ENCODE measurements at regions not wholly inside any gene's neighbourhood (a gene's known extent, or its start where the extent isn't known, plus 50 kb on each side); places are given as distances from the start of the nearest gene placed in this dataset.

DNA sequence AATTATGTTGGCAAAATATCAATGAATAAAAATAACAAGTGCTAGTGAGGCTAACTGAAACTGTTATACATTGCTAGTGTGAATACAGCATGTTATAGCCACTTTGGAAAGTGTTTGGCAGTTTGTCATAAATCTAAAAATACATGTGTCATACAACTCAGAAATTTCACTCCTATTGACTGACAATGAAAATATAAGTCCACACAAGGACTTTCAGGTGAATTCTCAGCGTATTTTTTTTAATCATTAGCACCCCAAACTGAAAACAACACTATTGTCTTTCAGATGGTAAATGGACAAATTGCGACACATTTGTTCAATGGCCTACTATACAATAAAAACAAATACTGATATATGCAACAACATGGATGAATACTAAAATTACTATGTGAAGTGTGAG, 884.8 kb downstream of the TRIB2 start:
- CTCF ChIA-PET (ENCODE audit: low intra/inter-chr PET ratio), result no interaction called here
- BruUV-seq (replicated peaks), result no TSS peak

More for the DNA sequence above, 884.8 kb downstream of the TRIB2 start:
- Histone ChIP-seq H3K27me3 (ENCODE audit: control insufficient read depth in 2 of 2, insufficient read depth in 2 of 2, low read length in 2 of 2) (no peaks in the 10 kb centered on the region), H3K9ac (ENCODE audit: insufficient read depth in 1 of 2, low read depth in 2 of 2, low read length in 2 of 2) (no peak overlapping the region), H4K20me1 (replicated peaks; ENCODE audit: control insufficient read depth, insufficient read depth, low read length) (no peaks in the 10 kb centered on the region), H3K4me1 (replicated peaks in 1 of 2; ENCODE audit: control insufficient read depth in 2 of 2, insufficient read depth in 2 of 2, low read length in 2 of 2) (no peaks in the 10 kb centered on the region), H3K9me3 (replicated peaks; ENCODE audit: control insufficient read depth, insufficient read depth, low read depth, low read length) (no peaks in the 10 kb centered on the region), H3K79me2 (ENCODE audit: control insufficient read depth, insufficient read depth, low read length) (no peaks in the 10 kb centered on the region), H2AFZ (ENCODE audit: low read depth, low read length) (no peak overlapping the region), H3K4me2 (ENCODE audit: insufficient read depth, low read length) (no peak overlapping the region), H3K4me3 (no peak overlapping the region), H3K36me3 (ENCODE audit: control insufficient read depth, insufficient read depth, low read length) (no peaks in the 10 kb centered on the region), H3K9me1 (ENCODE audit: control insufficient read depth, insufficient read depth, low read length) (no peaks in the 10 kb centered on the region), H3K27ac (ENCODE audit: extremely low read depth, low read depth, low read length) (no peak overlapping the region)
- POLR2A ChIA-PET, result no interaction called here
- no peak for ATAC-seq
- no peak for FAIRE-seq
- TF ChIP-seq RNF2 (IDR thresholded peaks at IDR 0.05), result no peak
- no peak for TF ChIP-seq MTA1 (IDR thresholded peaks at IDR 0.05; ENCODE audit: borderline replicate concordance)
- TF ChIP-seq ARID1B (IDR thresholded peaks at IDR 0.05), result no peak
- TF ChIP-seq ZBTB7A (IDR thresholded peaks at IDR 0.05; ENCODE audit: borderline replicate concordance, control insufficient read depth, low read depth, low read length), result no peak
- TF ChIP-seq, protein P1, sequence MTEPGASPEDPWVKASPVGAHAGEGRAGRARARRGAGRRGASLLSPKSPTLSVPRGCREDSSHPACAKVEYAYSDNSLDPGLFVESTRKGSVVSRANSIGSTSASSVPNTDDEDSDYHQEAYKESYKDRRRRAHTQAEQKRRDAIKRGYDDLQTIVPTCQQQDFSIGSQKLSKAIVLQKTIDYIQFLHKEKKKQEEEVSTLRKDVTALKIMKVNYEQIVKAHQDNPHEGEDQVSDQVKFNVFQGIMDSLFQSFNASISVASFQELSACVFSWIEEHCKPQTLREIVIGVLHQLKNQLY (CRISPR knock-in tag; conservative IDR thresholded peaks at IDR 0.05), result no peak
- no peak for TF ChIP-seq NFYB (IDR thresholded peaks at IDR 0.05; ENCODE audit: extremely low read depth, insufficient read length)
- no peak for TF ChIP-seq ZNF75A (CRISPR knock-in tag; IDR thresholded peaks at IDR 0.05)
- no peak for TF ChIP-seq ZNF586 (CRISPR knock-in tag; conservative IDR thresholded peaks at IDR 0.05)
- no peak for TF ChIP-seq ZNF444 (CRISPR knock-in tag; IDR thresholded peaks at IDR 0.05)
- no peak for TF ChIP-seq GATAD2A (IDR thresholded peaks at IDR 0.05)
- TF ChIP-seq ZNF3 (CRISPR knock-in tag; IDR thresholded peaks at IDR 0.05), result no peak
- TF ChIP-seq YY1 (IDR thresholded peaks at IDR 0.05; ENCODE audit: borderline replicate concordance in 1 of 3, control insufficient read depth in 1 of 3, extremely low read depth in 1 of 3, insufficient read depth in 3 of 3, insufficient read length in 1 of 3, insufficient replicate concordance in 2 of 3, low read depth in 1 of 3, low read length in 2 of 3), result no peak
- no peak for TF ChIP-seq PYGO2 (tag; IDR thresholded peaks at IDR 0.05)
- no peak for TF ChIP-seq SRSF9 (IDR thresholded peaks at IDR 0.05; ENCODE audit: borderline replicate concordance, low read depth, low read length)
- no peak for TF ChIP-seq KDM1A (IDR thresholded peaks at IDR 0.05)
- TF ChIP-seq, protein P2, sequence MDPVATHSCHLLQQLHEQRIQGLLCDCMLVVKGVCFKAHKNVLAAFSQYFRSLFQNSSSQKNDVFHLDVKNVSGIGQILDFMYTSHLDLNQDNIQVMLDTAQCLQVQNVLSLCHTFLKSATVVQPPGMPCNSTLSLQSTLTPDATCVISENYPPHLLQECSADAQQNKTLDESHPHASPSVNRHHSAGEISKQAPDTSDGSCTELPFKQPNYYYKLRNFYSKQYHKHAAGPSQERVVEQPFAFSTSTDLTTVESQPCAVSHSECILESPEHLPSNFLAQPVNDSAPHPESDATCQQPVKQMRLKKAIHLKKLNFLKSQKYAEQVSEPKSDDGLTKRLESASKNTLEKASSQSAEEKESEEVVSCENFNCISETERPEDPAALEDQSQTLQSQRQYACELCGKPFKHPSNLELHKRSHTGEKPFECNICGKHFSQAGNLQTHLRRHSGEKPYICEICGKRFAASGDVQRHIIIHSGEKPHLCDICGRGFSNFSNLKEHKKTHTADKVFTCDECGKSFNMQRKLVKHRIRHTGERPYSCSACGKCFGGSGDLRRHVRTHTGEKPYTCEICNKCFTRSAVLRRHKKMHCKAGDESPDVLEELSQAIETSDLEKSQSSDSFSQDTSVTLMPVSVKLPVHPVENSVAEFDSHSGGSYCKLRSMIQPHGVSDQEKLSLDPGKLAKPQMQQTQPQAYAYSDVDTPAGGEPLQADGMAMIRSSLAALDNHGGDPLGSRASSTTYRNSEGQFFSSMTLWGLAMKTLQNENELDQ (CRISPR knock-in tag; IDR thresholded peaks at IDR 0.05; ENCODE audit: borderline replicate concordance), result no peak
- no peak for DNase-seq (ENCODE audit: extremely low read depth in 1 of 4, low spot score in 3 of 4)
- in situ Hi-C loops (cut with MboI) (no loop called here), intact Hi-C loops (cut with micrococcal nuclease) (no loop called here)
- WGBS (ENCODE audit: insufficient coverage, low coverage, missing lambda C conversion rate), result 3% methylated on average over 2 of the region's 2 CpGs
